Amniotic epithelial cell (primary cell): ENCODE measurements at regions not wholly inside any gene's neighbourhood (a gene's known extent, or its start where the extent isn't known, plus 50 kb on each side); places are given as distances from the start of the nearest gene placed in this dataset.
A peak's percentile ranks its signal among the peaks of the same experiment; 100 is the strongest.

Source experiments
- DNase-seq: peaks from one replicate; pipeline ENCODE4 v3.0.0-alpha.2; 2010; ENCODE audit warnings: low read depth

DNA sequence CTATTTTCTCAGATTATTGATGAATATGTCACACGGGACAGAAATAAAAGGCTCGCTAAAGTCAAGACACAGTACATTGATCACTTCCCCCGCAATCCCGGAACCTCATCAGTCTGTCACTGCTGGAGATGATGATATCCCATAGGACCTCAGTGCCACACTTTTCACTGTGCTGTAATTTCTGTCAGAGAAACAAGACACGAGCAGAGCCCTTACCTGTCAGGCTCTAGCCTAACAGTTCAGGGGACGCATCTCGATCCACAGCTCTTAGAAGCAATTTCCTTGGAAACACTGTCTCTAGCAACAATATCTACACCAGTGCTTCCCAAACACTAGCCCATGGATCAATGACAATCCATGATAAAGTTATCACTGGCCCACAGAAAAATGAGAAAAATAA lies 140.0 kb downstream of the GRIN2B start:
- no peak for DNase-seq

DNA sequence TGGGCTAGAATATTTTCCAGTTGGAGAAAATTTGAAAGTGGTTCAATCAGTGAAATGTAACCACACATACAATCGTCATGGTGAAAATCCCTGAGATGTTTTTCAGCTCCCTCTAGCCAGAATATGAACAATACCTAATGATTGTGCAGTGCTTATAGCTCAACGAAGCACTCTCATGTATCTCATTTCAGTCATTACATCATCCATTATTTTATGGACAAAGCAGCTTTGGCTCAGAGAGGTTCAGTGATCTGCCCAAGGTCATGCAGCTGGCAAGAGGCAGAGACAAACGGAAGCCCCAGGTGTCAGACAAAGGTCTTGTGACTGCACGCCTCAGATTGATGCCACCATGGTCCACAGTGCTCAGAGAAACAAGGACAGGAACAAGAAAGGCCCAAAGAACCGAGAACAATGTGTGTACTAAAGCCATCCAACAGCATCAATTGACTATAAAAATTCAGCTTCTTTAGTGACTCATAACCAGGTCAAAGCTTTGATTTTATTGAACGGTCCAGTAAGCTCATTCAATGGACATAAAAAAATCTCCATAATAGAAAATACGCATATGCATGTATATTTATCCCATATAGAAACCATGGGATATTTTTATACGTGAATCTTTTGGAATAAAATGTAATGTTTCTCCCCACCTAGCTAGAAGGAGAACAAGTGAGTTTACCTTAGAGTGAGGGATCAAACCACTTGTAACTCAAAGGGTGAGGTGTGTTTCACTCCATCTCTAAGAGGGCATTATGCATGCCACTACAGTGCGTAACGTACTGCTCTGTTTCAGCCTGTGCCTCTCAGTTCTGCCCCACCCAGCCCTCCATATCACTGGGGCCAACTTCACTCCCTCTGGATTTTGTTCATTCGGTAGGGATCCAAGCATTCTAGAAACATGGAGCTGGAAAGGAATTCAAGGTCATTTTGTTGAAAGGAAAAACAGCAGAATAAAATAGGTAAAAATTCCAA lies 141.8 kb downstream of the GRIN2B start:
- DNase-seq = no peak

DNA sequence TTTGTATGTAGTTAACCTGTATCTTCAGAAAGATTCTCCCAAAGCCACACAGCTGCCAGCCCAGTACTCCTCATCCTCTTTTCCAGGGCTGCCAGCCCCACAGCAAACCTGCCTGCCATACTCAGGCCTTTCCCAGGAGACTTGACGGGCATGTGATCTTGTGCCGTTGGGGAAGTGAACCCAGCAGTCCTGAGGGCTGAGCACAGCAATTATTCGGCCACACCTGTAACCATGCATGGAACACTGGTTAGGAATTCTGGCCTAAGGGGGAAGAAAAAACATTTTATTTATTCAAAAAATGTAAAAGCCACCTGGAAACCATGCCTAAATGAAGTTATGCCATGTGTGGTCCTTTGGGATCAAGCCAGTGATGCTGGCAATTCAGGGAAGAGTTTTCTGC lies 145.3 kb downstream of the GRIN2B start:
- no peak for DNase-seq

DNA sequence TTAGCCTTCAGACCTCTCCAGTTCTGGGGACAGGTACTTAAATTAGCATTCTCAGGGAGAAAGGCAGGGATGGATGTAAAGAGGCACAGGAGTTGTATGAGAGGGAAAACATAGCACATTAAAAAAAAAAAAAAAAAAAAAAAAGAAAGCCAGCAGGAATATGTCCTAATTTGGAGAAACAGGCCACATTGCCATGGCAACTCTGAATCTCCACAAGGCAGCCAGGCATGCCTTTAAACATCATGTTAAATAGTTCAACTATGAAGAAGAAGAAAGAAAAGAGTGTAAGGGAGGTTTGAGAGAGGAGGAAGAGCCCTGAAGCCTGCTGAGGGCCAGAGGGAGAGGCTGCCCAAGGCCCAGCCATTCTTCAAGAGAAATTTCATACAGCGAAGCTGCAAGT lies 145.8 kb downstream of the GRIN2B start:
- DNase-seq = no peak

DNA sequence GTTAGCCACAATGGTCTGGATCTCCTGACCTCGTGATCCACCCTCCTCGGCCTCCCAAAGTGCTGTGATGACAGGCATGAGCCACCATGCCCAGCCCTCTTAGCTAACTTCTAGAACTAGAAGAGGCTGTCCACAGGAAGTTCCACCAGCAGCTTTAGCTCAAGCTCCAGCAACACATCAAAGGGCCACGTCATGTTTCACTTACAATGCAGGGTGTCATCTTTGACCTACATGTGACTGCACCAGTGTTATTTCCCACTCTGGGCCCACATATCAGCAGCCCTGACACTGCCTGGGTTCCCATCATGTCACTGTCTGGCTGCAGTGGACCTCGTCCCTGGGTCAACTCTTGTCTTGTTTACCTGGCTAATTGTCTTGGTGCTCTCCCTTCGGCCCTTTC lies 147.2 kb downstream of the GRIN2B start:
- no peak for DNase-seq

DNA sequence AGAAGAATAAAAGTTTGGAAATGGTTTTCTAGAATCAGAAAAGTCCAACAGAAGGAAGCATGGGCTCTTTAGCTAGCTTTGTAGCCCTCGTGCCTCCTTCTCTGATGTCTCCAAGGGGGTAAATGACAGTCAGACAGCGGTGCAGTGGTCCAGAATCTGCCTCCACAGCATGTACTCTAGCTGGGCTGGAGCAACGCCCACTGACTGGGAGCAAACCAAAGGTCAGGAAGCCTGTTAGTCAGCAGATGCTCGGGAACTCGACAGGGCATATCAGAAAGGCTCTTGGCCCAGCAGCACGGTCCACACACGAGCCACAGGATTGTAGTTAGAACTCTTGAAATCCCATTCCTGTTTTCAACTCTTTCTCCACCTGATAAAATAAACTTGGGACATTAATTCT lies 164.3 kb downstream of the GRIN2B start:
- DNase-seq = no peak

DNA sequence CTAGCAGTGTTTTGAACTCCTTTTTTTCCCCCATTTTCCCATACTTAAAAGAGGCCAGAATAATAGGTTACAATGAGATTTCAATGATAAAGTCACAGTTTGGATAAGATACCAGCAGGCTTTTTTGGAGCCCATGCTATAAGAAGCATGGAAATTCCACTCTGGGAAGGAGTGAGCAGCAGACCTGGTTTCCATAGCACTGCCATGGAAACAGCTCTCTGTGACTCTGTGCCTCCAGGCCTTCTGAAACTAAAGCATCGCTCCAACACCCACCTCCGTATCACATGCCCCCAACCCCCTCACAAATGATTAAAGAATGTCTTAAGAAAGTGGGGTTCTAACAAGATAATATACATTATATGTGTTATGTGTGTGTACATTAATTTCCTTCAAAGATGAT lies 165.0 kb downstream of the GRIN2B start:
- no peak for DNase-seq

DNA sequence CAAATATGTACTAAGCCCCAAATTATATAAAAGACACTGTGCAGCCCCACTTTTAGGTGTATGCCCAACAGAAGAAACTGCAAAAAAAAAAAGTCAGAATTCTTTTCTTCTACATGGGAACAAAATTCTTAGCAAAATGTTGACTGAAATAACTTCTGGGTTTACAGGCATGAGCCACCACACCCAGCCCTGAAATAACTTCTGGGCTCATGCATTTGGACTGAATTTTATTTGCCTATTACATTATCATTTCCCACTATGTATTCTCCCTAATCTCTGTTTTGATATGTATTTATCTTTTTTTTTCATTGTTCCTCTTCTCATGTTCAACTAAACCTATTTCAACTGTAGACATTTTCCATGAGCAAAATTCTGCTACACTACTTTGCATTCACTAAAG lies 169.2 kb downstream of the GRIN2B start:
- DNase-seq = no peak

DNA sequence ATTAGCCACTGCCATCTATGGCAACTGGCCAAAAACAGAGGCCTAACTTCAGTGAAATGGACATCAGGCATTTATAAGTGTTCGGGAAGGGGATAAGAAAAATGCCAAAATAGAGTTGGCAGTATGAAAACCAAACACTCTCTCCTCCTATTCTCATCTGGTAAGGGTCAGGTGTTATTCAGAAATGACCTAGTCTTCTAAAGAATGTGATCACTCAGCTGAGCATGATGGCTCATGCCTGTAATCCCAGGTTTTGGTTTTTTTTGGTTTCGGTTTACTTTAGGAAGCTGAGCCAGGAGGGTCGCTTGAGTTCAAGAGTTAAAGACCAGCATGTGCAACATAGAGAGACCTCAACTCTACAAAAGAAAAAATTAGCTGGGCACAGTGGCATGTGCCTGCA lies 170.3 kb downstream of the GRIN2B start:
- DNase-seq = no peak

DNA sequence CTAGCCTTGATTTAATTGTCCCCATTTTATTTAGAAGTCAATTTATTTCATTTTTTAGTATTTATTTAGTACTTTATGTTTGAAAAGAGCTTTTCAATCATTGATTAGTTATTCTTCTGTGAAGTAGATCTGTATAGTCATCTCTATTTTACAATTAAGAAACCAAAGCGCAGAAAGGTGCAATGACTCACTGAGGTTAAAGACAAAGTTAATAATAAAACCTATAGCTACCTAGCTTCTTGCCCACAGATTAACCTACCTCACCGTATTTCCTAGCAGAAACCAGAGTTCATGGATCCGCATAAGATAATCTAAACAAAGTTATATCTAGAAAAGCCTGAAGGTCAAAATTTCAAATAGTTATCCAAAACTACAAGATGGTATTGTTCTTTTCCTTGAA lies 176.4 kb downstream of the GRIN2B start:
- no peak for DNase-seq

DNA sequence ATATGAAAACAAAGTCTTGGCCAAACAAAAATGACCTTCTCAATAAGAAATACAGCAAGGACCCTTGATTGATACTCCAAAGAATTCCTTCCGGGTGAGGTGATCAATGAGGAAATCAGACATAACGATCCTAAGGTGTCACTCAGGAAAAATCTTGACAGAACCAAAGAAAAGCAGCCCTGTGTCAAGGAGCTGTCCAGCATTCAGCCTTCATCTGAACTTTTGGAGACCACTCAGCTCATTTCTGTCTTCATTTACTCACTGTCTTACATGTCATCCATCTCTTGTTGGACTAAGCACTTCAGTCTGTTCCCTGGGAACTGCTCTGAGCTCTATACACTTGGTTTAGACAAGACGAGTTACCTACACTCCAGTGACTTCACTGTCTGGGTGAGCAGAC lies 179.9 kb downstream of the GRIN2B start:
- DNase-seq = no peak

DNA sequence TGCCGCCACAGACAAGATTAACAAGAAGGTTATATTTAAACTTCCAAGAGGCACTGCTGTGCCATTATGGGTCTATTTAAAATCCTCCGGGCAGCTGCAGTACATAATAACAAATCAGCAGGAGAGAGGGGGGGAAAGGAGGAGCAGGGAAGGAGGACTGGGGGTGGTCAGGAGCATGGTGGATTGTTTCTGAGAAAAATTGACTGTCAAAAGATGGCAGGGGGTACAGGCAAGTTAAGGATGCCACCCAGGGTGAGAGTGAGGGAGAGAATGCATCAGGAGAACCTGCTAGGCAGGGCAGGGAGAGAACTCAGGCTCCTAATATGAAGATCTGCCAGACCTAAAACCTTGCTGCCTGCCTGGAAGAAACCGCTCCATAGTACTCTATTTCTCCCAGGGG lies 181.8 kb downstream of the GRIN2B start:
- DNase-seq = no peak

DNA sequence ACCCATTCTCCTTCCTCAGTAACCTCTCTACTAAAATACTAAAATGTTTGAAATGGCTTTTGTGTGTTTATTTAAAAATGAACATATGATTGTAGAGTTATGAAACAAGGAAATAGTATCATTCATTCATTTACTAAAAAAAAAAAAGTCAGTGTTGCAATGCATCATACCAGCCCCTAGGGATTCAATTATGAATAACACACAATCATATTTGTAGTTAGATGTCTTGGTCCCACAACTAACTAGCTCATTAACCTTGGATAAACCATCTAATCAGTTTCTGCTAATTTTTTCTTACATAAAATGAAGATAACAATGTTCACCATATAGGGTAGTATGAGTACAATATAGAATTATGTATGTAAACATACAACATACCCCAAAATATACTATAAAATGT lies 183.2 kb downstream of the GRIN2B start:
- DNase-seq = no peak

DNA sequence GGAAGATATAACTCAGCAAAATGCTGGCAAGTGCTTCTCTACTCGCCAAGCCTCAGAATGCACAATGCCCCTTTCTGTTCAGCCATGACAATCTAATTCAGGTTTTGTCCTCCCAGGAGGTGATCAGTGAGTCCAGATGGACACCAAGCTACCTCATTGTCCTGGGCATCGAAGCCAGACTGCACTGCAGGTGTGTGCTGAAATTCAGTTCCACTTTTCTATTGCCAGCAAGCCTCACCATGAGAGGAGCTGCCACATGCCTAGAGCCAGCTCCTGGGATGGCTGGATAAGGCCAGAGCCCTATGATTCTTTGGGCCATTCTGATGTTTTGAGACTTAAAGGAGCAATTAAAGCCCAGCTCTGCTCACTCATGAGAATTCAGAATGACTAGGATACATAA lies 186.7 kb downstream of the GRIN2B start:
- no peak for DNase-seq

DNA sequence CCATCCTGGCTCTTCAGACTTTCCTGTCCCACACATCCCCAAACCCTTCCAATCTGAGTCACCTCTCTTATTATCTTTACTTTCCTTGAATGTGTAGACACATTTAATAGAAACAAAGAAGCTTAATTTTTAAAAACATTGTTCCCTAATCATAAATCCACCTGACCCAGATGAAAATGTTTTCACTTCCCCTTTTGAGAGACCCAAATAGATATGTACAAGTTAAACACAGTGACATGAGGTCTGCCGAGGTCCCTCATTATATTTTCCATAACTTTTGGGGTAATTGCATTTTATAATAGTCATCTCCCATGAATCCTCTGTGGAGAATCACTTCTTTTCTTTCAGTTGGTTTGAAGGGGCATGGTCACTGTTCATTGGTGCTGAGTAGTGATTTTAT lies 191.1 kb downstream of the GRIN2B start:
- no peak for DNase-seq

DNA sequence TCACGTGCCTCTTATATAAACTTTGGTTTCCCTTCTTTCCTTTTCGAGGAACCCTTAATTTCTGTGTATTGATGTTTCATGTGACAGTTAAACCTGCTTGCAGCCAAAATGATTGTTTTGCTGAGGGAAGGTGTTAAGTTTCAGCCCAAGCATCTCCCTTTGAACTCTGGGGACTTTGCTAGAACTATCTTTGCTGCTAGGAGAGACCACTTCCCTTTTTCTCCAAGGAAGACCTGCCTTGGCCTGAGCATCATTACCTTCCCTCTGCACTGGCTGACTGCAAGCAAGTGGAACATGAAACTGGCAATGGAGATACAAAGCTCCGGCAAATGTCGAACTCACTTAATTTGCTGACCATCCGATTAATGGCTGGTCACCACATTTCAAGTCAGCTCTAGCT lies 192.8 kb downstream of the GRIN2B start:
- DNase-seq = no peak

DNA sequence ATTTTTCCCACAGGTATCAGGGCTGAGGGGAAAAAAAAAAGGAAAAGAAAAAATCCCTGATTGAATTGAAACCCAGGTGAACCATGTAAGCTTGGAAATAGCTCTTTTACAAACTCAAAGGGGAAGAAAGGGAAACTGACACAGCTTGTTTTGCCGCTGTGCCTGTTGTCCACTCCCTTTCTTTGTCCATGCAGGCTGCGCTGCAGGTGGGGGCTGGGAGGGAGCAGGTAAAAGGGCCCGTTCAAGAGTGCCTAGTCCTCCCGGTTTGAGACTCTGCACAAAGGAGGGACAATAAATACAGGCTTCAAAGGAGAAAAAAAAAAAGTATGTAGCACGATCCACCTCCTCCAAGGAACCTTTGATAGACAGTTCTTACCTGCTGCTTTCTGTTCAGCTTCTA lies 194.8 kb downstream of the GRIN2B start:
- DNase-seq = no peak

DNA sequence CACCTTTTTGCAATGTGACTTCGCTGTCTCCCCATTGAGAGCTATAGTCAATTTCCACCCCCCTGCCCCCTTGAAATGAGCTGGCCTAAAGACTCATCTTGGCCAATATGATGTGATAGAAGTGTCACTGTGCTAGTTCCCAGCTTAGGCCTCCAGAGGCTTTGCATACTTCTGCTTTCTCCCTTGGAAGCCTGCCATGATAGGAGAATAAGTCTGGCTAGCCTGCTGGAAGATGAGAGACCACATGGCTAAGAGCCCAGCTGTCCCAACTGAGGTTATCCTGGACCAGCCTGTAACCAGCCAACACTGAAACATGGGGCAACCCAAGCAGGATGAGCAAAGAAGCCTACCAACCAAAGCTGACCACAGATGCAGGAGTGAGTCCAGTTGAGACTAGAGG lies 196.9 kb downstream of the GRIN2B start:
- DNase-seq = no peak

DNA sequence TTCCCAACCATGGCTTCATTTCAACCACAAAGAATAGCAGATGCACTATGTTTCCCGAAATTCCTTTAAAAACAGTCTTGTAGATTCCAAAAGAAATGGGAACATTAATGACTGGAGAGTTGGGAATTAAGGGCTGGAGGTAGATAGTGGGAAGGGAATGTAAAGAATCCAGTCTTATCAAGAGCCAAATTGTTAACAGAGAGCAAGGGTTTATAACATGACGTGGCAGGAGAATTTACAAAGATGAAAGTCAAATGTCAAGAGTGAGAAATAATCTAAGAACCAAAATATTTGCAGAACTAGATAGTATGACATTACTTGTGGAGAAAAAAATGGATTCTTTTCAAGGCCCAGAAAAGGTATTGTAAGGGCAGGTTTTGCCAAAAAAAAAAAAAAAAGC lies 200.9 kb downstream of the GRIN2B start:
- peak; percentile 2 for DNase-seq

DNA sequence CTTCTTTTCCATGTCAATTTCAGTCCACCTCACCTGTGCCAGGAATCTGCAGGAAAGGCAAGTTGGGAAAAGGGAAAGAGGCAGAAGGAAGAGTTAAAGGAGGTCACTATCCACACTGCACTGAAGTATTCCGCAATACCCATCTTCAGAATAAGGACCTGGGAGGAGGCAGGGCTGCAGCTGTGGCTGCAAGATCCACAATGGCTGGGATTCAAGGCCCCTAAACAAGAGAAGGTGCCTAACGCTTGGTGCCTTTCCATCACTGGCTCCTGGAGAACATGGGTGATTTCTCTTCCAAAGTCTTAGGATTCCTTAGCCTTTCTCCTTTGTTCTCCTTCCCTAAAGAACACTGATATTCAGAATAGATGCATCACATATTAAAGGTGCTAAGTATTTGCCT lies 204.0 kb downstream of the GRIN2B start:
- no peak for DNase-seq

DNA sequence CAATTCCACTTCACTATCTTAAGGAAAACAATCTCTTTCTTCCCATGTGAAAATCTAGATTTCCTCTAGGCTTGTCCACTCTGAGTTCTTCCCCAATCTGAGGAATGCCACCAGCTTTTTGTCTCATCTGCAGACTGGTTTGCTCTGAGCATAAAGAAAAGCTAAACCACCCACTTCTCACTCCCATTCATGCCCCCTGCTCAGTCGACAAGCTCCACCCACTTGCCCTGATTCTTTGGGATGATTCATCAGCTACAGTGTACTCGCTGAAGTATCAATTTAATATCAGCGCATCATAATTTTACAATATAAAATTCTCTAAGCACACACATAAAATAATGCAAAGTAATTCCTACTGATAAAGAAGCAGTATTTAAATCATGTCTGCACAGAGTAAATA lies 209.1 kb downstream of the GRIN2B start:
- DNase-seq = no peak

DNA sequence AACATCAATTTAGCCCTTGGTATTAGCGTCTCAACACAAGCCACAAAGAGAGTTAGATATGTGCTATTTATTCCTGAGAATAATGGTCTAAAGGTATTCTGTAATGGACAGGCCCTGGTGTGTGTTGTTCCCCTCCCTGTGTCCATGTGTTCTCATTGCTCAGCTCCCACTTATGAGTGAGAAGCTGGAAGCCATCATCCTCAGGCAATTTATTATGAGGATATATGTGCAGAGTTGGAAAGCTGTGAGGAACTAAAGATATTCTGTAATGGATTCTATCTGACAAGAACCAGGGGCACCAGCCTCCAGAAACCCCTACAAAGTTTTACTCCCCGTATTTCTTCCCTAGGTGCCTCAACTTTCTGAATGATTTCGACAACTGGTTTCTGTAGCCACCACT lies 210.8 kb downstream of the GRIN2B start:
- DNase-seq = no peak

DNA sequence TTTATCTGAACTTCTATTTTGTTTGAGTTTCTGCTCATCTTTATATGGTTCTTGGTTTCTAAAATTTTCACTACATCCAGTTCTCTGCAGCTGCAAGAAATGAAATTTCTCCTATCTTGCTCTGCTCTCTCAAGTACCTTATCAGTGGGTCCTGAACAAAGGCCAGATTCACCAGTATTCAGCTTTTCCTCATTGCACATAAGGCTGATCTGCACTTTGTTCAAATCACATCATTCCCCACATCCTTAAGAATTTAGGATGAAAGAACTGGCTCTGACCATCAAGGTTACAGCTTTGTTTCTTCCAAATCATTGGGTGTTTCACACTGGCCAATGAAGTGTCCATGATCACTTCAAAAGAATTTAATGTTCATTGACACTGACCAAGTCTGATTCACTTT lies 211.4 kb downstream of the GRIN2B start:
- no peak for DNase-seq

DNA sequence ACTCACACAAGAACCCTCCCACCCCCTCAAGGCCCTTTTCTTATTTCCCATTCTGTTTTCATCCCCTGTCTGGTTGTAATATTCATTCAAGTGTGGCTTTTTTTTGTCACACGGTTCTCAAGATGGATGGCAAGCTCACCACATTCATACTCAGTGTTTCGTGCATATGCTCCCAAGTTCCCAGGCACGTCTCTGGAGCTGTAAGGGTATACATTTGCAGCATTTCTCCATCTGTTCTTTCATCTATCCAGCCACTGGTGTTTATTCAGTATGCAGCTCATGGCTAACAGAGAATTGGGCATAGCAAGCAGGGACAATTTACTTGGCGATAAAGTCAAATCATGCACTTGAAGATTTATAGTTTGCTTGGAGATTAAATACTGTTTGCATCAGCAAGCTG lies 212.1 kb downstream of the GRIN2B start:
- no peak for DNase-seq
